OCI-LY3 (cell line): ENCODE measurements at regions not wholly inside any gene's neighbourhood (a gene's known extent, or its start where the extent isn't known, plus 50 kb on each side); places are given as distances from the start of the nearest gene placed in this dataset.
A peak's percentile ranks its signal among the peaks of the same experiment; 100 is the strongest.

Experiments used
- H2AFZ ChIP-seq: fragments of 200-600, 300-600 bp; shearing (Covaris generic); 2 replicates; pipeline ENCODE4 v1.6.0; 2014; ENCODE audit warnings: antibody characterized with exemption, low read depth, low read length
- H3K27ac ChIP-seq: fragments of 200-600, 300-600 bp; sonication (generic); 2 replicates; pipeline ENCODE4 v1.5.1; 2014; ENCODE audit warnings: mild to moderate bottlenecking, low read length, moderate library complexity, mixed read lengths
- H3K27me3 ChIP-seq: fragments of 200-600, 300-600 bp; sonication (generic); 2 replicates; pipeline ENCODE4 v1.6.1; 2014; ENCODE audit warnings: low read depth, low read length, mixed read lengths
- H3K36me3 ChIP-seq: fragments of 200-600, 300-600 bp; sonication (generic); replicated peaks from 2 replicates; pipeline ENCODE3; 2014; ENCODE audit warnings: low read depth, low read length, mixed read lengths
- H3K4me1 ChIP-seq: fragments of 300-600, 200-600 bp; sonication (generic); 2 replicates; pipeline ENCODE4 v1.6.1; 2014; ENCODE audit warnings: low read length, mixed read lengths
- H3K4me2 ChIP-seq: fragments of 200-600, 300-600 bp; sonication (generic); 2 replicates; pipeline ENCODE4 v1.6.1; 2014; ENCODE audit warnings: low read length, mixed read lengths
- H3K4me3 ChIP-seq: fragments of 300-600, 200-600 bp; sonication (generic); 2 replicates; pipeline ENCODE4 v1.5.1; 2014; ENCODE audit warnings: antibody characterized with exemption, mild to moderate bottlenecking, low read length, moderate library complexity
- H3K79me2 ChIP-seq: fragments of 300-600, 200-600 bp; shearing (Covaris generic); 2 replicates; pipeline ENCODE4 v1.6.1; 2014; ENCODE audit warnings: mild to moderate bottlenecking, low read length, mixed read lengths
- H3K9ac ChIP-seq: fragments of 300-600, 200-600 bp; shearing (Covaris generic); 2 replicates; pipeline ENCODE4 v1.6.0; 2014; ENCODE audit warnings: mild to moderate bottlenecking, low read length, moderate library complexity
- H3K9me3 ChIP-seq: fragments of 200-600, 300-600 bp; shearing (Covaris generic); 2 replicates; pipeline ENCODE4 v1.6.1; 2014; ENCODE audit warnings: low read length, mixed read lengths; ENCODE audit not compliant: insufficient read depth
- H4K20me1 ChIP-seq: fragments of 200-600, 300-600 bp; sonication (generic); 2 replicates; pipeline ENCODE4 v1.6.1; 2016; ENCODE audit warnings: low read length, mixed read lengths; ENCODE audit not compliant: insufficient read depth
- EZH2phosphoT487 ChIP-seq: fragments of 200-600 bp; shearing (Covaris generic); IDR thresholded peaks from 2 replicates; pipeline ENCODE4 v1.6.1; 2018; ENCODE audit warnings: antibody characterized with exemption, mixed run types, low read depth
- TF ChIP-seq, protein P1 (sequence below): fragments of 200-600, 300-600 bp; sonication (generic); IDR thresholded peaks from 2 replicates; pipeline ENCODE4 v1.5.1; 2014; ENCODE audit warnings: antibody characterized with exemption, low read length, low read depth

GRCh38 chr15:37764733-37765191 is 169.7 kb upstream of the TMCO5A start:
- Histone ChIP-seq H3K4me2 (peak overlapping the region; percentile 34), H4K20me1 (no peaks in the 10 kb centered on the region), H2AFZ (peak overlapping the region; percentile 95), H3K9me3 (no peaks in the 10 kb centered on the region), H3K4me3 (peak overlapping the region; percentile 25; the same call in 1 of the 2 replicates), H3K9ac (no peak overlapping the region), H3K36me3 (no peaks in the 10 kb centered on the region), H3K79me2 (no peaks in the 10 kb centered on the region), H3K27ac (no peak overlapping the region), H3K27me3 (no peaks in the 10 kb centered on the region), H3K4me1 (peaks cover 3% of the 10 kb centered on the region; the same call in 1 of the 2 replicates)
- no peak for TF ChIP-seq EZH2phosphoT487
- TF ChIP-seq, protein P1, sequence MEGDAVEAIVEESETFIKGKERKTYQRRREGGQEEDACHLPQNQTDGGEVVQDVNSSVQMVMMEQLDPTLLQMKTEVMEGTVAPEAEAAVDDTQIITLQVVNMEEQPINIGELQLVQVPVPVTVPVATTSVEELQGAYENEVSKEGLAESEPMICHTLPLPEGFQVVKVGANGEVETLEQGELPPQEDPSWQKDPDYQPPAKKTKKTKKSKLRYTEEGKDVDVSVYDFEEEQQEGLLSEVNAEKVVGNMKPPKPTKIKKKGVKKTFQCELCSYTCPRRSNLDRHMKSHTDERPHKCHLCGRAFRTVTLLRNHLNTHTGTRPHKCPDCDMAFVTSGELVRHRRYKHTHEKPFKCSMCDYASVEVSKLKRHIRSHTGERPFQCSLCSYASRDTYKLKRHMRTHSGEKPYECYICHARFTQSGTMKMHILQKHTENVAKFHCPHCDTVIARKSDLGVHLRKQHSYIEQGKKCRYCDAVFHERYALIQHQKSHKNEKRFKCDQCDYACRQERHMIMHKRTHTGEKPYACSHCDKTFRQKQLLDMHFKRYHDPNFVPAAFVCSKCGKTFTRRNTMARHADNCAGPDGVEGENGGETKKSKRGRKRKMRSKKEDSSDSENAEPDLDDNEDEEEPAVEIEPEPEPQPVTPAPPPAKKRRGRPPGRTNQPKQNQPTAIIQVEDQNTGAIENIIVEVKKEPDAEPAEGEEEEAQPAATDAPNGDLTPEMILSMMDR: peak; percentile 71

- Histone ChIP-seq H3K79me2 (no peaks in the 10 kb centered on the region), H3K4me3 (no peak overlapping the region), H3K4me2 (no peak overlapping the region), H3K9ac (no peak overlapping the region), H3K36me3 (no peaks in the 10 kb centered on the region), H3K4me1 (peaks cover 3% of the 10 kb centered on the region; the same call in 1 of the 2 replicates), H3K9me3 (no peaks in the 10 kb centered on the region), H2AFZ (no peak overlapping the region), H4K20me1 (no peaks in the 10 kb centered on the region), H3K27me3 (no peaks in the 10 kb centered on the region), H3K27ac (no peak overlapping the region)
- TF ChIP-seq EZH2phosphoT487: no peak
- TF ChIP-seq, protein P1: no peak
These were observed 168.7 kb upstream of the TMCO5A start for GRCh38 chr15:37765786-37766185.

GRCh38 chr15:37767841-37768455 is 166.5 kb upstream of the TMCO5A start:
- Histone ChIP-seq H3K36me3 (no peaks in the 10 kb centered on the region), H3K27ac (no peak overlapping the region), H3K9ac (no peak overlapping the region), H2AFZ (no peak overlapping the region), H3K4me1 (peaks cover 3% of the 10 kb centered on the region; the same call in 1 of the 2 replicates), H4K20me1 (no peaks in the 10 kb centered on the region), H3K27me3 (no peaks in the 10 kb centered on the region), H3K9me3 (no peaks in the 10 kb centered on the region), H3K4me3 (no peak overlapping the region), H3K79me2 (no peaks in the 10 kb centered on the region), H3K4me2 (no peak overlapping the region)
- no peak for TF ChIP-seq EZH2phosphoT487
- TF ChIP-seq, protein P1: no peak

- no peaks in the 10 kb centered on the region for H3K79me2 ChIP-seq
- H3K9ac ChIP-seq: no peak overlapping the region
- no peaks in the 10 kb centered on the region for H3K4me1 ChIP-seq
- no peaks in the 10 kb centered on the region for H3K36me3 ChIP-seq
- H3K27ac ChIP-seq: no peak overlapping the region
- H3K4me3 ChIP-seq: no peak overlapping the region
- H3K4me2 ChIP-seq: no peak overlapping the region
- TF ChIP-seq, protein P1: no peak
- TF ChIP-seq EZH2phosphoT487: no peak
- no peaks in the 10 kb centered on the region for H3K27me3 ChIP-seq
- H3K9me3 ChIP-seq: no peaks in the 10 kb centered on the region
- H2AFZ ChIP-seq: no peak overlapping the region
- H4K20me1 ChIP-seq: no peaks in the 10 kb centered on the region
These were observed 163.0 kb upstream of the TMCO5A start for GRCh38 chr15:37771465-37771864.
